IMR-90 (cell line): ENCODE measurements at regions not wholly inside any gene's neighbourhood (a gene's known extent, or its start where the extent isn't known, plus 50 kb on each side); places are given as distances from the start of the nearest gene placed in this dataset.

Experiments
- ATAC-seq: fragments of 200-7000 bp; cut with Tn5 transposase; 2 replicates; pipeline ENCODE4 v1.9.1; 2020; ENCODE audit warnings: low read depth, mild to moderate bottlenecking, moderate library complexity
- BruUV-seq: library from RNA; stranded (reverse); fragments of 400-500 nt; replicated peaks from 2 replicates; lab custom pipeline; 2021; lab: Mats Ljungman, UMichigan
- CTCF ChIA-PET: fragments of 300-600 bp; formaldehyde crosslinking; extraction: SDS; loops from one replicate; lab custom pipeline; 2021; ENCODE audit warnings: antibody characterized with exemption; lab: Yijun Ruan, JAX
- POLR2A ChIA-PET: fragments of 300-600 bp; sonication (Branson Sonifier 250); formaldehyde crosslinking; loops from one replicate; lab custom pipeline; 2022; ENCODE audit warnings: antibody characterized with exemption; ENCODE audit not compliant: unreplicated experiment; lab: Charles Lee
- DNase-seq: peaks from one replicate; pipeline ENCODE4 v3.0.0; 2013
- H2AFZ ChIP-seq: replicated peaks from 2 replicates; pipeline ENCODE3; 2013; ENCODE audit warnings: low read length, mild to moderate bottlenecking; ENCODE audit not compliant: poor library complexity
- H2AK5ac ChIP-seq: 2 replicates; pipeline ENCODE4 v1.6.1; 2013; ENCODE audit warnings: low read depth, low read length, inconsistent platforms
- H2AK9ac ChIP-seq: replicated peaks from 2 replicates; pipeline ENCODE3; 2013; ENCODE audit warnings: mild to moderate bottlenecking, low read depth, low read length, moderate library complexity; ENCODE audit not compliant: poor library complexity
- H2BK120ac ChIP-seq: 2 replicates; pipeline ENCODE4 v1.6.1; 2013; ENCODE audit warnings: low read depth, low read length, inconsistent platforms
- H2BK15ac ChIP-seq: 3 replicates; pipeline ENCODE4 v1.6.1; 2013; ENCODE audit warnings: low read depth, low read length, inconsistent platforms
- H2BK20ac ChIP-seq: 2 replicates; pipeline ENCODE4 v1.6.1; 2013; ENCODE audit warnings: low read depth, mild to moderate bottlenecking, inconsistent platforms, low read length, moderate library complexity
- H2BK5ac ChIP-seq: 2 replicates; pipeline ENCODE4 v1.6.1; 2013; ENCODE audit warnings: mild to moderate bottlenecking, low read depth, low read length, inconsistent platforms; ENCODE audit not compliant: poor library complexity, severe bottlenecking
- H3K14ac ChIP-seq: replicated peaks from 2 replicates; pipeline ENCODE4 v1.6.1; 2013; ENCODE audit warnings: low read depth, low read length, inconsistent platforms
- H3K18ac ChIP-seq: 2 replicates; pipeline ENCODE4 v1.6.1; 2013; ENCODE audit warnings: low read depth, low read length, control low read depth
- H3K23ac ChIP-seq: 2 replicates; pipeline ENCODE4 v1.6.1; 2013; ENCODE audit warnings: low read depth, low read length, inconsistent platforms
- H3K27ac ChIP-seq: 2 replicates; pipeline ENCODE4 v1.5.1; 2013; ENCODE audit warnings: mild to moderate bottlenecking, control low read depth, low read length; ENCODE audit not compliant: insufficient read depth
- H3K27me3 ChIP-seq: 2 replicates; pipeline ENCODE4 v1.6.1; 2013; ENCODE audit warnings: low read length; ENCODE audit not compliant: control insufficient read depth, insufficient read depth
- H3K36me3 ChIP-seq: 2 replicates; pipeline ENCODE4 v1.6.1; 2013; ENCODE audit warnings: low read length, mixed read lengths; ENCODE audit not compliant: control insufficient read depth, insufficient read depth
- H3K4ac ChIP-seq: 2 replicates; pipeline ENCODE4 v1.6.1; 2013; ENCODE audit warnings: low read depth, low read length, inconsistent platforms
- H3K4me1 ChIP-seq: 2 replicates; pipeline ENCODE4 v1.6.1; 2013; ENCODE audit warnings: low read length, mixed read lengths; ENCODE audit not compliant: control insufficient read depth, insufficient read depth
- H3K4me2 ChIP-seq: 2 replicates; pipeline ENCODE4 v1.6.1; 2013; ENCODE audit warnings: low read depth, mild to moderate bottlenecking, control low read depth, low read length, moderate library complexity
- H3K4me3 ChIP-seq: 2 replicates; pipeline ENCODE4 v1.5.1; 2013; ENCODE audit warnings: low read depth, mild to moderate bottlenecking, control low read depth, low read length, moderate library complexity; ENCODE audit not compliant: insufficient read depth
- H3K56ac ChIP-seq: 2 replicates; pipeline ENCODE4 v1.6.1; 2013; ENCODE audit warnings: low read length, inconsistent platforms; ENCODE audit not compliant: insufficient read depth; ENCODE audit errors: extremely low read depth
- H3K79me1 ChIP-seq, 2 experiments: 2 replicates each; pipeline ENCODE4 v1.6.1; 2013; ENCODE audit warnings: low read length in 2 of 2, inconsistent platforms in 1 of 2, low read depth in 1 of 2
- H3K9ac ChIP-seq: 2 replicates; pipeline ENCODE4 v1.6.1; 2013; ENCODE audit warnings: low read depth, low read length, control low read depth
- H3K9me1 ChIP-seq: 2 replicates; pipeline ENCODE4 v1.6.1; 2013; ENCODE audit warnings: low read length, inconsistent platforms; ENCODE audit not compliant: insufficient read depth
- H3K9me3 ChIP-seq: 2 replicates; pipeline ENCODE4 v1.6.1; 2013; ENCODE audit warnings: low read length; ENCODE audit not compliant: control insufficient read depth, insufficient read depth
- H4K20me1 ChIP-seq: 2 replicates; pipeline ENCODE4 v1.6.1; 2013; ENCODE audit warnings: low read length, inconsistent platforms; ENCODE audit not compliant: insufficient read depth
- H4K5ac ChIP-seq: 2 replicates; pipeline ENCODE4 v1.6.1; 2013; ENCODE audit warnings: mild to moderate bottlenecking, low read depth, low read length, control low read depth
- H4K8ac ChIP-seq, 2 experiments: 2 replicates each; pipeline ENCODE4 v1.6.1; 2013; ENCODE audit warnings: low read depth in 2 of 2, low read length in 2 of 2, control low read depth in 1 of 2, inconsistent platforms in 1 of 2
- H4K91ac ChIP-seq: 2 replicates; pipeline ENCODE4 v1.6.1; 2013; ENCODE audit warnings: low read depth, low read length, inconsistent platforms; ENCODE audit not compliant: insufficient read depth
- BHLHE40 ChIP-seq: fragments of 150-350 bp; IDR thresholded peaks from 2 replicates; pipeline ENCODE4 v1.6.1; 2016; ENCODE audit warnings: mild to moderate bottlenecking, low read depth, low read length
- CHD1 ChIP-seq: IDR thresholded peaks from 2 replicates; pipeline ENCODE4 v1.6.1; 2012; ENCODE audit warnings: low read depth, low read length, improper control_type of control experiment
- MAFK ChIP-seq: IDR thresholded peaks from 2 replicates; pipeline ENCODE4 v1.6.1; 2012; ENCODE audit warnings: low read depth, low read length, improper control_type of control experiment
- MXI1 ChIP-seq: IDR thresholded peaks from 2 replicates; pipeline ENCODE4 v1.6.1; 2012; ENCODE audit warnings: low read depth, mild to moderate bottlenecking, low read length, moderate library complexity, borderline replicate concordance
- RCOR1 ChIP-seq: IDR thresholded peaks from 2 replicates; pipeline ENCODE4 v1.6.1; 2012; ENCODE audit warnings: mild to moderate bottlenecking, low read length, improper control_type of control experiment; ENCODE audit not compliant: insufficient replicate concordance
- RFX5 ChIP-seq: IDR thresholded peaks from 2 replicates; pipeline ENCODE4 v1.8.0; 2012; ENCODE audit warnings: low read depth, mild to moderate bottlenecking, low read length, moderate library complexity
- WGBS, 2 experiments: methylation state at CpG; one replicate each; pipeline versions ENCODE4 v1.1.5 to v1.1.7; 2013; ENCODE audit warnings: missing lambda C conversion rate in 2 of 2; ENCODE audit not compliant: insufficient read length in 1 of 2; ENCODE audit errors: extremely low coverage in 2 of 2; 5-methylcytosine and 5-hydroxymethylcytosine counted together
- dilution Hi-C: fragments of 300-500 bp; cut with HindIII; formaldehyde crosslinking; loops from one replicate; pipeline ENCODE4 v1.14.3; 2018; ENCODE audit warnings: low sequenced_read_pairs; ENCODE audit not compliant: unreplicated experiment
- in situ Hi-C: fragments of 300-500 bp; cut with MboI; formaldehyde crosslinking; loops from 3 replicates; pipeline ENCODE4 v1.14.3; 2019; ENCODE audit warnings: low sequenced_read_pairs, inconsistent platforms, mixed read lengths
- intact Hi-C: fragments of 100-400 bp; cut with micrococcal nuclease; formaldehyde crosslinking; loops from 2 replicates; pipeline ENCODE4 v1.10.0; 2022

DNA sequence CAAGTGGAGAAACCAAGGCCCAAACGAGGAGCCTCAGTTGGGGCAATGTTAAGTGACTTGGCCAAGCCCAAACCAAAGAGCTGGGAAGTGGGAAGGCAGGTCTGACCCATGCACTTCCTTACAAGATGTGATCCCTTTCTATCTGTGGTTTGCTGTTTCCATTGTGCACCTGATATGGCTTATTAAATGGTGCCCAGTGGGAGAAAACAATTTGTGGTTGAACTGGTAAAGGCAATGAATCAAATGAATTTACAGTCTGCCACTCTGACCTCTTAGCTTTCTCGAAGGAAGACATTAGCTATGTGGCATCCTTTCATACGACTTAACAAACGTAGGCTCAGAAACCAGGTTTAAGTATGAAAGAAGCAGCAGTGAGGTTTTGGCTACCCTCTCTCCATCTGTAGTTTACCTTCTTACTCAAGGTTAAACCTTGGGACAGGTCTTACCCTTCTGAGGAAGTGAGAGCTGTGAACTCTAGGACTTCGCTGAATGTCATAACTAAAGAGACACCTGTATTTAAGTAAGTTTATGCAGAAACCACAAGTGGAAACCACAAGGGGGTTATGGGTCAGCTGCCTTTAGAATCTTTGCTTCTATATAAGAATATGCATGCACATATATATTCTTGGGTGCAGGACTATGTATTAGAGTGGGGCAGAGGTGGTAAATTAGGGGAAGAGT is 100.5 kb upstream of the SPATA31D4 start:
- no peak for ATAC-seq

More for the DNA sequence above, 100.5 kb upstream of the SPATA31D4 start:
- no peak overlapping the region for H3K23ac ChIP-seq
- dilution Hi-C loops: no loop called here
- H2AK9ac ChIP-seq: no peak overlapping the region
- H2AFZ ChIP-seq: no peak overlapping the region
- H3K56ac ChIP-seq: no peak overlapping the region
- no peak overlapping the region for H3K4me3 ChIP-seq
- H2BK120ac ChIP-seq: no peak overlapping the region
- POLR2A ChIA-PET: no interaction called here
- no TSS peak for BruUV-seq
- H3K9me1 ChIP-seq: peaks cover 3% of the 10 kb centered on the region
- no peak overlapping the region; the same call in 1 of the 2 replicates for H4K91ac ChIP-seq
- no peak overlapping the region for H4K5ac ChIP-seq
- H2BK20ac ChIP-seq: 0 out of 2 replicates have a peak overlapping the region, but pooled peaks have one; percentile 12
- H3K18ac ChIP-seq: no peak overlapping the region
- no CpG with 5 or more reads among the region's 5 CpGs for WGBS, 2 experiments
- H2BK15ac ChIP-seq: peak overlapping the region; percentile 61; the same call in 2 of the 3 replicates
- TF ChIP-seq RCOR1 (no peak), MXI1 (no peak), BHLHE40 (no peak), MAFK (no peak), RFX5 (no peak), CHD1 (no peak)
- no peak overlapping the region for H3K4me2 ChIP-seq
- H4K20me1 ChIP-seq: no peaks in the 10 kb centered on the region
- no peak overlapping the region for H3K27ac ChIP-seq
- CTCF ChIA-PET: interaction anchor here (0.7 kb wide), 1 partner anchor 329 kb away, joined by 3 read pairs; no protein-coding TSS in a partner anchor
- no peak overlapping the region for H3K14ac ChIP-seq
- H3K4ac ChIP-seq: no peak overlapping the region; the same call in 1 of the 2 replicates
- no peak for DNase-seq
- no peaks in the 10 kb centered on the region for H3K9me3 ChIP-seq
- H3K36me3 ChIP-seq: no peaks in the 10 kb centered on the region
- H3K9ac ChIP-seq: no peak overlapping the region
- H3K79me1 ChIP-seq: no peaks in the 10 kb centered on the region
- no peak overlapping the region for H2BK5ac ChIP-seq
- intact Hi-C loops: no loop called here
- no peak overlapping the region for H4K8ac ChIP-seq
- H3K27me3 ChIP-seq: no peaks in the 10 kb centered on the region
- in situ Hi-C loops: no loop called here
- no peak overlapping the region for H2AK5ac ChIP-seq
- H3K4me1 ChIP-seq: peaks cover 13% of the 10 kb centered on the region
